WTC11 (cell line): ENCODE measurements at regions not wholly inside any gene's neighbourhood (a gene's known extent, or its start where the extent isn't known, plus 50 kb on each side); places are given as distances from the start of the nearest gene placed in this dataset.

ENCODE experiments used
- ATAC-seq: fragments of 200-7000 bp; cut with Tn5 transposase; 2 replicates; pipeline ENCODE4 v1.10.0; 2021; ENCODE audit warnings: mild to moderate bottlenecking, moderate library complexity
- CTCF ChIA-PET: fragments of 300-600 bp; sonication (Branson Sonifier 250); formaldehyde crosslinking; loops from one replicate; lab custom pipeline; 2021; ENCODE audit warnings: antibody characterized with exemption; lab: Charles Lee
- POLR2A ChIA-PET: fragments of 350-600 bp; sonication (Branson Sonifier 250); formaldehyde crosslinking; loops from one replicate; lab custom pipeline; 2021; ENCODE audit warnings: antibody characterized with exemption; lab: Charles Lee
- DNase-seq: peaks from one replicate; pipeline ENCODE4 v3.0.0; 2021; ENCODE audit warnings: low spot score
- H3K27ac Mint-ChIP-seq: 2 replicates; pipeline ENCODE4 v1.8.0; 2021; ENCODE audit warnings: mixed read lengths
- H3K27me3 Mint-ChIP-seq: 2 replicates; pipeline ENCODE4 v1.8.0; 2021; ENCODE audit warnings: low read depth, mild to moderate bottlenecking, moderate library complexity, mixed read lengths
- H3K36me3 Mint-ChIP-seq: 2 replicates; pipeline ENCODE4 v1.8.0; 2021; ENCODE audit warnings: mixed read lengths
- H3K4me1 Mint-ChIP-seq: 2 replicates; pipeline ENCODE4 v1.8.0; 2022; ENCODE audit warnings: mixed read lengths
- H3K4me3 Mint-ChIP-seq: 2 replicates; pipeline ENCODE4 v1.8.0; 2021; ENCODE audit warnings: mild to moderate bottlenecking, moderate library complexity, mixed read lengths
- H3K9me3 Mint-ChIP-seq: 2 replicates; pipeline ENCODE4 v1.8.0; 2021; ENCODE audit warnings: mixed read lengths
- CREB1 ChIP-seq: sonication (generic); formaldehyde crosslinking; IDR thresholded peaks from 2 replicates; pipeline ENCODE4 v1.8.0; 2023; ENCODE audit warnings: mild to moderate bottlenecking, missing genetic modification reagents
- CTCF ChIP-seq: fragments of 200-600 bp; IDR thresholded peaks from 2 replicates; pipeline ENCODE4 v1.8.0; 2022; ENCODE audit warnings: antibody characterized with exemption
- ELF4 ChIP-seq: sonication (generic); formaldehyde crosslinking; IDR thresholded peaks from 2 replicates; pipeline ENCODE4 v1.8.1; 2022; ENCODE audit warnings: low read depth, mild to moderate bottlenecking, moderate library complexity, missing genetic modification reagents
- ESRRA ChIP-seq: sonication (generic); formaldehyde crosslinking; IDR thresholded peaks from 2 replicates; pipeline ENCODE4 v1.8.1; 2022; ENCODE audit warnings: mild to moderate bottlenecking, missing genetic modification reagents, borderline replicate concordance
- GTF2I ChIP-seq: fragments of 250-450 bp; sonication (Bioruptor Pico); conservative IDR thresholded peaks from 2 replicates; pipeline ENCODE4 v1.4.0; 2021; ENCODE audit warnings: mild to moderate bottlenecking
- JUN ChIP-seq: sonication (generic); formaldehyde crosslinking; IDR thresholded peaks from 2 replicates; pipeline ENCODE4 v1.8.0; 2023; ENCODE audit warnings: mild to moderate bottlenecking, missing genetic modification reagents
- RELA ChIP-seq: sonication (generic); formaldehyde crosslinking; IDR thresholded peaks from 2 replicates; pipeline ENCODE4 v1.8.1; 2022; ENCODE audit warnings: missing genetic modification reagents, mild to moderate bottlenecking, borderline replicate concordance
- SMAD4 ChIP-seq: sonication (generic); formaldehyde crosslinking; IDR thresholded peaks from 2 replicates; pipeline ENCODE4 v1.8.0; 2022; ENCODE audit warnings: mild to moderate bottlenecking, missing genetic modification reagents
- SOX15 ChIP-seq: fragments of 250-450 bp; sonication (Bioruptor Pico); IDR thresholded peaks from 2 replicates; pipeline ENCODE4 v1.9.0; 2021; ENCODE audit warnings: mild to moderate bottlenecking
- SP1 ChIP-seq: sonication (generic); formaldehyde crosslinking; conservative IDR thresholded peaks from 2 replicates; pipeline ENCODE4 v1.8.1; 2022; ENCODE audit warnings: missing genetic modification reagents
- TCF7 ChIP-seq: sonication (generic); formaldehyde crosslinking; IDR thresholded peaks from 2 replicates; pipeline ENCODE4 v1.8.0; 2022; ENCODE audit warnings: mild to moderate bottlenecking, low read depth, missing genetic modification reagents, moderate library complexity
- ZNF121 ChIP-seq: sonication (generic); formaldehyde crosslinking; IDR thresholded peaks from 2 replicates; pipeline ENCODE4 v1.8.0; 2023; ENCODE audit warnings: missing genetic modification reagents
- ZNF138 ChIP-seq: sonication (generic); formaldehyde crosslinking; conservative IDR thresholded peaks from 2 replicates; pipeline ENCODE4 v1.8.1; 2022; ENCODE audit warnings: mild to moderate bottlenecking, moderate library complexity, missing genetic modification reagents
- ZNF219 ChIP-seq: sonication (generic); formaldehyde crosslinking; IDR thresholded peaks from 2 replicates; pipeline ENCODE4 v1.8.0; 2023; ENCODE audit warnings: missing genetic modification reagents, mild to moderate bottlenecking, borderline replicate concordance
- ZNF396 ChIP-seq: fragments of 250-450 bp; sonication (Bioruptor Pico); IDR thresholded peaks from 2 replicates; pipeline ENCODE4 v1.8.0; 2021; ENCODE audit warnings: mild to moderate bottlenecking, moderate library complexity, borderline replicate concordance
- ZNF416 ChIP-seq: fragments of 250-450 bp; sonication (Bioruptor Pico); IDR thresholded peaks from 2 replicates; pipeline ENCODE4 v1.9.0; 2021; ENCODE audit warnings: mild to moderate bottlenecking, inconsistent platforms
- ZNF423 ChIP-seq: fragments of 250-450 bp; sonication (Bioruptor Pico); IDR thresholded peaks from 2 replicates; pipeline ENCODE4 v2.1.2; 2022; ENCODE audit warnings: mild to moderate bottlenecking, moderate library complexity
- ZNF671 ChIP-seq: fragments of 250-450 bp; sonication (Bioruptor Pico); IDR thresholded peaks from 2 replicates; pipeline ENCODE4 v1.8.0; 2021; ENCODE audit warnings: mild to moderate bottlenecking
- TF ChIP-seq, protein P1 (sequence below): sonication (generic); formaldehyde crosslinking; IDR thresholded peaks from 2 replicates; pipeline ENCODE4 v1.8.1; 2023; ENCODE audit warnings: mild to moderate bottlenecking, missing genetic modification reagents, moderate library complexity
- TF ChIP-seq, protein P2 (sequence below): sonication (generic); formaldehyde crosslinking; conservative IDR thresholded peaks from 2 replicates; pipeline ENCODE4 v1.8.1; 2022; ENCODE audit warnings: mild to moderate bottlenecking, missing genetic modification reagents
- TF ChIP-seq, protein P3 (sequence below): sonication (generic); formaldehyde crosslinking; IDR thresholded peaks from 2 replicates; pipeline ENCODE4 v1.8.1; 2023; ENCODE audit warnings: mild to moderate bottlenecking, missing genetic modification reagents
- TF ChIP-seq, protein P4 (sequence below): fragments of 250-450 bp; sonication (Bioruptor Pico); IDR thresholded peaks from 2 replicates; pipeline ENCODE4 v1.9.0; 2021; ENCODE audit warnings: moderate library complexity, mild to moderate bottlenecking, inconsistent platforms, borderline replicate concordance
- TF ChIP-seq, protein P5 (sequence below): fragments of 250-450 bp; sonication (Bioruptor Pico); conservative IDR thresholded peaks from 2 replicates; pipeline ENCODE4 v1.9.0; 2021; ENCODE audit warnings: mild to moderate bottlenecking
- TF ChIP-seq, protein P6 (sequence below): sonication (generic); formaldehyde crosslinking; IDR thresholded peaks from 2 replicates; pipeline ENCODE4 v1.8.1; 2022; ENCODE audit warnings: mild to moderate bottlenecking, missing genetic modification reagents, moderate library complexity, borderline replicate concordance

DNA sequence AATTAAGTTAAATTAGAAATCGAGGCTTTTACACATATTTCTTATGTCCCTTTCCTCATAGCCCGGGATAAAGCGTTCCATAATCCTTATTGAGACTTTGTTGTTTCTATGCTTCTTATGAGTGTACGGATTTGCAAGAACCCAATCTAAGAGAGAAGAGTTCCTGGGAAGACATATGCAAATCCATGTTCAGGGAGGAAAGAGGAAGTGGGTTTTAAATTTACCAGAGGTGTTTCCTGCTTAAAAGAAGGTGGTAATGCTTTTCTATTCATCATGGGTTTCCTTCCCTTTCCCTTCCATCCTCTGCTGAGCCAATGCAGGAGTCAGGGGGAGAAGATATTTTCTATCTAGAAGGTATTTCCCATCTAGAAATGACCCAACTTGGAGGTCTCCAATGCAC, 345.8 kb downstream of the ZNF516 start:
- peaks cover 7% of the 10 kb centered on the region for H3K9me3 Mint-ChIP-seq
- DNase-seq = no peak
- ChIA-PET POLR2A (no interaction called here), CTCF (no interaction called here)
- H3K27me3 Mint-ChIP-seq = no peaks in the 10 kb centered on the region; the same call in 1 of the 2 replicates
- no peak for ATAC-seq
- no peaks in the 10 kb centered on the region for H3K36me3 Mint-ChIP-seq
- TF ChIP-seq, protein P1, sequence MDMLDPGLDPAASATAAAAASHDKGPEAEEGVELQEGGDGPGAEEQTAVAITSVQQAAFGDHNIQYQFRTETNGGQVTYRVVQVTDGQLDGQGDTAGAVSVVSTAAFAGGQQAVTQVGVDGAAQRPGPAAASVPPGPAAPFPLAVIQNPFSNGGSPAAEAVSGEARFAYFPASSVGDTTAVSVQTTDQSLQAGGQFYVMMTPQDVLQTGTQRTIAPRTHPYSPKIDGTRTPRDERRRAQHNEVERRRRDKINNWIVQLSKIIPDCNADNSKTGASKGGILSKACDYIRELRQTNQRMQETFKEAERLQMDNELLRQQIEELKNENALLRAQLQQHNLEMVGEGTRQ (CRISPR knock-in tag) = no peak
- TF ChIP-seq SOX15 (CRISPR knock-in tag) (no peak), TCF7 (no peak), ZNF396 (CRISPR knock-in tag) (no peak), RELA (CRISPR knock-in tag) (no peak), GTF2I (CRISPR knock-in tag) (no peak), ESRRA (no peak), ZNF671 (CRISPR knock-in tag) (no peak), CTCF (no peak), JUN (CRISPR knock-in tag) (no peak), ZNF423 (no peak)
- TF ChIP-seq, protein P2, sequence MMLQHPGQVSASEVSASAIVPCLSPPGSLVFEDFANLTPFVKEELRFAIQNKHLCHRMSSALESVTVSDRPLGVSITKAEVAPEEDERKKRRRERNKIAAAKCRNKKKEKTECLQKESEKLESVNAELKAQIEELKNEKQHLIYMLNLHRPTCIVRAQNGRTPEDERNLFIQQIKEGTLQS = no peak
- peaks cover 41% of the 10 kb centered on the region for H3K4me1 Mint-ChIP-seq
- H3K27ac Mint-ChIP-seq = no peak overlapping the region
- H3K4me3 Mint-ChIP-seq = no peak overlapping the region

DNA sequence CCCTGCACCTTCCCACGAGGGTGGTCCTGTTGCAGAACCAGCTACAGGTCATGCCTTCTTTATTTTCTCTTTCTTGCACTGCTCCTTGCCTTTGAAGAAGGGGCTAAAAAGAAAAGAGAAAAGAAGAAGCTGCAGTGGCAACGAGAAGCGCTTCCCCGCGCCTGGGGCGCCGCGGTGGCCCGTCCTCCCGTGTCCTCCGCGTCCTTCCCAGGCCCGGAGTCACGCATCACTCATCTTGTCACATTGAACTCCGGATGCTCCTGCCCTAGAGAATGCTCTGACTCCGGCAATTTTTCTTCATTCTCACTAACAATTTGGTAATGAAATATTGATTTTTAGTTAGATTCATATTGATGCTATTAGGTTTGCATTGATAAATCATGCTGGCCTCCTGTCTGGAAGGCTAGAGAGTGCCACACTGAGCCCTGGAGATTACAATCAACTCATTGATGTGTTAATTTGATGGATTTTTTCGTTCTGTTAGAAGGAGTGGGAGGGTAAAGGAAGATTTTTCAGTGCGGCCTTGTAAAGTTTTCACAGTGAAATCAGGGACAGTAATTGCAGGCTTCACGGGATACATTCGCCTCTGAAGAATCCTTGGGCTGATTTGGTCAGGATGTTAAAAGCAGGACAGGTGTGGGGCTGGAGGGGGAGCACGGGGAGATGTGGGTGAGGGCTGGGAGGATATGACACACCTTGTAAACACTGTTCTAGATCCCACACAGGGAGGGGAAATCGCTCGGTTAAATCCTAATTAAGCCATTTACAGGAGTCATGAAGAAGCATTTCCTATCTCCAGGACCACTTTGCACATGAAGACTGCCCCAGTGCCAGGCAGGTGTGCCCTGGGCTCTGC, 349.3 kb downstream of the ZNF516 start:
- ChIA-PET POLR2A (no interaction called here), CTCF (interaction anchor here (0.6 kb wide), 1 partner anchor 115 kb away, joined by 4 read pairs; no protein-coding TSS in a partner anchor)
- no peaks in the 10 kb centered on the region for H3K9me3 Mint-ChIP-seq
- no peak overlapping the region for H3K27ac Mint-ChIP-seq
- DNase-seq (no peak), ATAC-seq (no peak; the same call in 1 of the 2 replicates)
- H3K4me1 Mint-ChIP-seq = peaks cover 33% of the 10 kb centered on the region
- H3K27me3 Mint-ChIP-seq = no peaks in the 10 kb centered on the region
- no peak for TF ChIP-seq ZNF121 (CRISPR knock-in tag)
- TF ChIP-seq, protein P3, sequence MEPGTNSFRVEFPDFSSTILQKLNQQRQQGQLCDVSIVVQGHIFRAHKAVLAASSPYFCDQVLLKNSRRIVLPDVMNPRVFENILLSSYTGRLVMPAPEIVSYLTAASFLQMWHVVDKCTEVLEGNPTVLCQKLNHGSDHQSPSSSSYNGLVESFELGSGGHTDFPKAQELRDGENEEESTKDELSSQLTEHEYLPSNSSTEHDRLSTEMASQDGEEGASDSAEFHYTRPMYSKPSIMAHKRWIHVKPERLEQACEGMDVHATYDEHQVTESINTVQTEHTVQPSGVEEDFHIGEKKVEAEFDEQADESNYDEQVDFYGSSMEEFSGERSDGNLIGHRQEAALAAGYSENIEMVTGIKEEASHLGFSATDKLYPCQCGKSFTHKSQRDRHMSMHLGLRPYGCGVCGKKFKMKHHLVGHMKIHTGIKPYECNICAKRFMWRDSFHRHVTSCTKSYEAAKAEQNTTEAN (CRISPR knock-in tag) = no peak
- TF ChIP-seq CREB1 (CRISPR knock-in tag) = no peak
- TF ChIP-seq JUN (CRISPR knock-in tag) = no peak
- TF ChIP-seq, protein P4, sequence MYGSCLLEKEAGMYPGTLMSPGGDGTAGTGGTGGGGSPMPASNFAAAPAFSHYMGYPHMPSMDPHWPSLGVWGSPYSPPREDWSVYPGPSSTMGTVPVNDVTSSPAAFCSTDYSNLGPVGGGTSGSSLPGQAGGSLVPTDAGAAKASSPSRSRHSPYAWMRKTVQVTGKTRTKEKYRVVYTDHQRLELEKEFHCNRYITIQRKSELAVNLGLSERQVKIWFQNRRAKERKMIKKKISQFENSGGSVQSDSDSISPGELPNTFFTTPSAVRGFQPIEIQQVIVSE = no peak
- TF ChIP-seq ZNF138 = no peak
- TF ChIP-seq TCF7 = no peak
- H3K4me3 Mint-ChIP-seq = no peak overlapping the region
- no peaks in the 10 kb centered on the region for H3K36me3 Mint-ChIP-seq

DNA sequence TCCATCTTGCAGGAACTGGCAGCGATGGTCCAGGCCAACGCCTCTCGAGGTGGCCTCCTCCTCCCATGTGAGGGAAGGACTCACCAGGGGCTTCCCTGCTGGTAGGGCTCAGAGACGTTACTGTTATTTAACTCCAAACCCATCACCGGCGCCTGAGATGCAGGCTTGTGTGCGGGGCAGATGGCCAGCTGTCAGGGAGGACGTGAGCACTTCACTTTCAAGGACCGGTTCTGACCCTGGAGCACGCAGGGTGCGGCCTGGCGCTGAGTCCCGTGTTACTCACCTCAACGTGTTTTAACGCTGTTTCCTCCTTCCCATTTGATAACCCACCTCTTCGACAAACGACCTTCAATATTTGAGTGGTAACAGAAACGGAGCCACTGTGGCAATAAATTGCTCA, 350.2 kb downstream of the ZNF516 start:
- no peak for DNase-seq
- H3K36me3 Mint-ChIP-seq = no peaks in the 10 kb centered on the region
- H3K4me3 Mint-ChIP-seq = no peak overlapping the region
- H3K4me1 Mint-ChIP-seq = peaks cover 24% of the 10 kb centered on the region
- H3K27ac Mint-ChIP-seq = no peak overlapping the region
- peaks cover 4% of the 10 kb centered on the region; the same call in 1 of the 2 replicates for H3K9me3 Mint-ChIP-seq
- no peak for ATAC-seq
- ChIA-PET POLR2A (no interaction called here), CTCF (no interaction called here)
- no peaks in the 10 kb centered on the region for H3K27me3 Mint-ChIP-seq
- TF ChIP-seq SP1 (CRISPR knock-in tag) (no peak), RELA (CRISPR knock-in tag) (no peak), ZNF416 (CRISPR knock-in tag) (no peak), ELF4 (CRISPR knock-in tag) (no peak), ZNF219 (CRISPR knock-in tag) (no peak), SMAD4 (no peak)
- TF ChIP-seq, protein P5, sequence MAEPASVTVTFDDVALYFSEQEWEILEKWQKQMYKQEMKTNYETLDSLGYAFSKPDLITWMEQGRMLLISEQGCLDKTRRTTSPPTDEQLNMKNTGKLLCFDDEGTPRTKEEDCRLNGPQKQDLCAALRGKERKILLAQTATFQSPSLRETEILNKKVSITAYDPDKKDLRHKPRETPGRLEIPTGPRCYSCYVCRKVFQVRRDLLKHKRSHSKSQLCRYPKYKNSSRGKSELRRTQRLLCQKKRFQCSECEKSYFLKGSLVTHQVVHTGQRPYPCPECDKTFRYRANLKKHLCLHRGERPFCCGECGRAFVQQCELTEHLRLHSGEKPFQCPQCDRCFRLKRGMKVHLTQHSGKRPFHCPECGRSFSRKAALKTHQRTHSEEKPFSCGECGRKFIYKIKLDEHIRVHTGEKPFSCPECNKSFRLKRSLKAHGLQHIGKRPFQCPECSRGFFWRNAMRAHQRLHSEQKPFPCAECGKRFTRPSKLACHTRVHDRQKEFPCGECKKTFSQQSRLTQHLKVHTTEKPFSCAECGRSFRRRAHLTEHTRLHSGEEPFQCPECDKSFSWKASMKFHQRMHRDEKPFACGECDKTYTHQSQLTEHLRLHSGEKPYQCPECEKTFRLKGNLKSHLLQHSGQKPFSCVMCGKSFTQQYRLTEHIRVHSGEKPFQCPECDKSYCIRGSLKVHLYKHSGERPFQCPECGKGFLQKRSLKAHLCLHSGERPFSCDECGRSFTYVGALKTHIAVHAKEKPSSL = no peak
- TF ChIP-seq, protein P6, sequence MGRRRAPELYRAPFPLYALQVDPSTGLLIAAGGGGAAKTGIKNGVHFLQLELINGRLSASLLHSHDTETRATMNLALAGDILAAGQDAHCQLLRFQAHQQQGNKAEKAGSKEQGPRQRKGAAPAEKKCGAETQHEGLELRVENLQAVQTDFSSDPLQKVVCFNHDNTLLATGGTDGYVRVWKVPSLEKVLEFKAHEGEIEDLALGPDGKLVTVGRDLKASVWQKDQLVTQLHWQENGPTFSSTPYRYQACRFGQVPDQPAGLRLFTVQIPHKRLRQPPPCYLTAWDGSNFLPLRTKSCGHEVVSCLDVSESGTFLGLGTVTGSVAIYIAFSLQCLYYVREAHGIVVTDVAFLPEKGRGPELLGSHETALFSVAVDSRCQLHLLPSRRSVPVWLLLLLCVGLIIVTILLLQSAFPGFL (CRISPR knock-in tag) = no peak
- TF ChIP-seq, protein P4 = no peak
